SHP77 treated with DMSO at 0.1 percent for 48 hours (cell line): ENCODE measurements at regions not wholly inside any gene's neighbourhood (a gene's known extent, or its start where the extent isn't known, plus 50 kb on each side); places are given as distances from the start of the nearest gene placed in this dataset.

Source experiments
- DNase-seq: peaks from one replicate; lab custom pipeline; 2025; lab: John Stamatoyannopoulos, UW

DNA sequence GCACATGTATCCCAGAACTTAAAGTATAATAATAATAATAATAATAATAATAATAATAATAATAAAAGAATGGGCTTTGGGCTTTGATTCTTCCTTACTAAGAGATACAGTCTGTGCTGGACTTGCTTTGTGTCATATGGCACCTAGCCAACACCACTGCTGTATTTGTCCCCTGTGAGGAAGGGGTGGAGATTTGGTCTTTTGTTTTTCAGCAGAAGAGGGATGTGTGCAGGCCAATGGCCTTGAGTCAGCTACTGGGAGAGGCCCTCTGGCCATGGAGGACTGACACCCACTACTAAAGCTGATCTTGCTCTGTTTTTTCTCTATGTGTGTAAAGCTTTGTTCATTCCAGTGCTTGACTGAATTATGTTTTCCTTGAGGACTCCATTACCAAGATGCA lies 573.0 kb upstream of the PCDH15 start:
- DNase-seq, result no peak

- DNase-seq, result no peak
These were observed 568.8 kb upstream of the PCDH15 start for GRCh38 chr10:55369670-55370420.

- no peak for DNase-seq
These were observed 567.4 kb upstream of the PCDH15 start for GRCh38 chr10:55368467-55368866.

- DNase-seq, result no peak
These were observed 566.5 kb upstream of the PCDH15 start for GRCh38 chr10:55367555-55367954.

DNA sequence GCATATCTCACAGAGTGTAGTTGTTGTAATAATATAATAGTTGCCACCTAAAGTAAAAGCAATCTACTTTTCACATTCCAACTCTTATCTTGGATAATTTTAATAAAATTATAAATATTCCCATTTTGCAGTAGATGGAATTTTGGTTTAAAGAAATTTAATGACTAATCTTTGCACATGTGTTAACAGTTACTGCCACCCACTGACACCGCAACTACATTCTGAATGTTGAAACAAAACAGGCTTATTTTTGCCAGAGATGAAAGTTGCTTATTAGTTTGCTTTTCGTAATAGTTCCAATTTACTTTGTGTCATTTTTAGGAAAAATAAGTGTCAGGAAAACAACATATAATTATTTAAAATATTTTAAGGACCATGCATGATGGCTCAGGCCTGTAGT lies 557.5 kb upstream of the PCDH15 start:
- no peak for DNase-seq

DNA sequence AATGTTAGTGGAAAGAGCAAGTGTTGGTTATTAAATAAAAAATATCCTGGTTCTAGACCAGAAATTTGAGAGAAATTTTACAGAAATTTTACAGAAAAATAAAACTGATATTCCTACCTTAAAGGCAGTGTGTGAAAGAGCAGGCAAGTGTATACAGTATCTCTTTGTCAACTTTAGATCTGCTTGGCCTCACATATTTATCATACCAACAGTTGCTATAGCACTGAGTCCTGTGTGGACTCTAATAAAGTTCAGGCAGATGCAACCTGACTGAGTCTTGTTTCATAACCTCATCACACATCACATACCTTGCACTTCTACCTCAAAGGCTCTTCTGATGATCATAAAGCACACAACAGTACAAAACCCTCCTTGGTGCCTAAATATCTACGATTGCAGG lies 552.4 kb upstream of the PCDH15 start:
- DNase-seq, result no peak

- no peak for DNase-seq
These were observed 550.4 kb upstream of the PCDH15 start for GRCh38 chr10:55351431-55351830.

DNA sequence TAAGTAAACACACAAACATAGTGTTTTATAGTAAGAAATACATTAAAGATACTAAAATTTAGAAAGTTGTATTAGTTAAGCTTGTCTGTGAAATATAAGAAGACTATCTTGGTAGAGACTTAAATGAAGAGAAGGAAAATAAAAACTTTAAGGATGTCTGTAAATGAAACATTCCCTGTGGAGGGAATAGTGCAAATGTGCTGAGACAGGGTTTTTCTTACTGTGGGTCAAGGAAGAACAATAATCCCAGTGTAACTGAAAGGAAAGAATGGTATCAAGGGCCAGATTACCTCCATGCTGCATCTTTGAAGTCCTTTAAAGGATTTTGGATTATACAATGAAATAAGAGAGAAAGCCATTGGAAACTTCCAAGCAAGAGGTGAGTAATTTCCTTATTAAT lies 547.5 kb upstream of the PCDH15 start:
- DNase-seq, result no peak

DNA sequence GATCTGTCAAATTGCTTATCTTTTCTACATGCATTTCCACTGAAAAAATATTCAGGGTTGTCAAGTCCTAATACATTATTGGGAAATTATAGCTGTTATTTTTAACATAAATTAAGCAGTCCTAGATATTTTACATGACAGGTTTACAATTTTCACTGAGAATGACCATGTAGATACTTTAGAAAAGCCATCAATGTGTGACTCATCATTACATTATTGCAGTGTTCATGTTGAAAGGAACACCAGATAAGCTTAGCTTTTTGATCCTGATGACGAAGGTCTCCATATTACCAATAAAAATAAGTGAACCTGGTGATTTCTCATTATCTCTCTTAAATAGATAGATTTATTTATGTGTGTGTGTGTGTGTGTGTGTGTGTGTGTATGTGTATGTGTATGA lies 529.5 kb upstream of the PCDH15 start:
- DNase-seq, result no peak

GRCh38 chr10:55329796-55330195 lies 528.8 kb upstream of the PCDH15 start:
- DNase-seq, result no peak

GRCh38 chr10:55320187-55320700 lies 519.2 kb upstream of the PCDH15 start:
- no peak for DNase-seq

DNA sequence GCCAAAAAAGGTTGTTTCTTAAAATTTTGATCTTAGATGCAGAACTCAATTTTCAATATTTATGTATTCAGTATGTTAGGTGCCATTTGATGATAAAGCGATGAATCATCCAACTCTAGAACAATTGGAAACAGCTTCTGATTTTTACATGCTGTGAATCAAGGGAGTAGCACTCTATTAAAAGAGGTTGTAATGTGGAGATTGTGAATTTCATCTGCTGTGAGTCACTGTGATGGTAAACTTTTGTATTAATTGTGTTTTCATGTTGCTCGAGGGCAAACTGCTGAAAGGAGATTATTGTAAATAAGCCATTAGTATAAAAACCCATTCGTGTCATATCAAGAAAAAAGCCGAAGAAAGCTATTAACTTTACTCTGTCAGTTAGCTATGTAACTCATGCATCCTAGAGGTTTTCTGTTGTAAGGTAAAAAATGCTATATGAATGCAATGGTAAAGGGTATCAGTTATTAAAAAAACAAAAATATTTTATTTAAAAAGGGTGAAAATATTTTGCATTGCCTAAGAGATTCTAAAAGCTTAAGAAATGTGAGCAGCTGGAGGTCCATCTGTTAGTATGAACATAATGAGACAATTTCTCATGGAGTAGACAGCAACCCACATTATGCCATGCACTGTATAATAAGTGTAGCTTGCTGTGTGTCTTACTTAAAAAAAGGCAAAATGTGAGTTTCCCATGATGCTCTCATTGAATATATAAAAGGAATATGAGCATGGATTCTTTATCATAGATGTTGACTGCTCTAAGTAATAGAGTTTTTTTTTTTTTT lies 511.0 kb upstream of the PCDH15 start:
- DNase-seq, result no peak

DNA sequence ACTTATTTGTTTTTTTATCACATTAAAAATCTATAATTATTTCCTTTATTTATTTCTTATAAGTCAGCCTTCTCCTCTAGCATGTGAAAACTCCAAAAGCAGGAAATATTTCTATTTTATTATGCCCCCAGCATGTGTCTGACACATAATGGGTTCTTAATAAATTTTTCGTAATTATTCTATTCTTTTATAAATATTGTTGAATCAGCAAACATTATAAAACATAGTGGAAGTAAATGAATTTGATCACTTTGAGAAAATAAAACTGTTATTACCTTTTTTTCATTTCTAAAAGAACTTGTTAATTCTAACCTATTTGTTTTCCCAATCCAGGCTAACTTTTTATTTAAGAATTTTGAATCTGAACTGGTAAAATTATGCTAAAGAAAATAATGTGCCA lies 509.1 kb upstream of the PCDH15 start:
- DNase-seq, result no peak

DNA sequence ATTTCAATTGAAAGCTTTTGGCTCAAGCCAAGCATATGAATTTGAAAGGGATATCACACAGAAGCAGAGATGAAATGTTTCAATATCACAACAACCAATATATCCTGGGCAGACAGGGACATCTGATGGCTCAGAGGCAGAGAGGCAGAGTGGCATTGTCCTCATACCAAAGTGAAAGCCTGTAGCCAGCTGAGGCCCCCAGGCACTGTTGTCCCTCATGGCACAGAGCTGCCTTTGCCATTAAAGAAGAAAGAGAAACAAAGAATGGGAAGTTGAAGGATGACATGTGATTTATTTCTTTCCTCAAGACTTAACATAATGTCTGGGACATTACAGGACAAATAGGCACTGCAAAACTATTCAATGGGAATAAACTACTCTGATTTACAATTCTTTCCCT lies 504.3 kb upstream of the PCDH15 start:
- no peak for DNase-seq

DNA sequence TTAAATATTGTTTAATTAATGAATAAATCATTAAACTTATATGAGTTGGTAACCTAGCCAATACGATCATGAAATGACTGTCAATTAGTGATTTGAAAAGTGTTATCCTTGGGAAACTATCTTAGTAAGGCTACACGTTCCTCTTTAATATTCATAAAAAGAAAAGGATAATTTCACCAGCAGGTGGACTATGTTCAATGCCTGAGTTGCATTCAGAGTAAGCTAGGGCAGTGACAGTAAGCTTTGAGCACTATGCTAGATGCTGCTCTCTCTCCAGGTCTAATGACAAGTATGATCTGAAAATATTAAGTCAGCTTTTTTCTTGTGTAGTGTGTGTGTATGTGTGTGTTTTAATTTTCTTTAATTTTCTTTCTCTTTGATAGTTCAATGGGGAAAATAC lies 486.3 kb upstream of the PCDH15 start:
- no peak for DNase-seq

- no peak for DNase-seq
These were observed 482.0 kb upstream of the PCDH15 start for GRCh38 chr10:55283031-55283430.

GRCh38 chr10:55280696-55281095 lies 479.7 kb upstream of the PCDH15 start:
- DNase-seq, result no peak

DNA sequence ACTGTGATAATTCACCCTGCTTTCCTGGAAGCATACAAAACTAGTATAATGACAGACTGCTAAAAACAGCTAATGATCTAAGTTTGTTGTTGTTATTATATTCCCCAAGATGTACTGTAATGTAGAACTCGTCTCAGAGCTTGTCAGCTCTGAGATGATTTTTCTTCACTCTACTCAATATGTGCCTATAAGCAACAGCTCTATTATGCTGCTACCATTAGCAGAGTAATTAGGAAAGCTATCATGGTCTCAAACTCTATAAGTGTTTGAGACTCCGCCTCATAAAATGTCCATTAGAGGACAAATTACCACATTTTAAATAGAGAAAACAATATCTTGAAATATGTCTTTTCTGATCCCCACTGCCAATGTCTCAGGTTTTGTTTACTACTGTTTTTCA lies 476.5 kb upstream of the PCDH15 start:
- DNase-seq, result no peak

GRCh38 chr10:55274367-55274766 lies 473.3 kb upstream of the PCDH15 start:
- DNase-seq, result no peak

GRCh38 chr10:55273946-55274345 lies 472.9 kb upstream of the PCDH15 start:
- no peak for DNase-seq

DNA sequence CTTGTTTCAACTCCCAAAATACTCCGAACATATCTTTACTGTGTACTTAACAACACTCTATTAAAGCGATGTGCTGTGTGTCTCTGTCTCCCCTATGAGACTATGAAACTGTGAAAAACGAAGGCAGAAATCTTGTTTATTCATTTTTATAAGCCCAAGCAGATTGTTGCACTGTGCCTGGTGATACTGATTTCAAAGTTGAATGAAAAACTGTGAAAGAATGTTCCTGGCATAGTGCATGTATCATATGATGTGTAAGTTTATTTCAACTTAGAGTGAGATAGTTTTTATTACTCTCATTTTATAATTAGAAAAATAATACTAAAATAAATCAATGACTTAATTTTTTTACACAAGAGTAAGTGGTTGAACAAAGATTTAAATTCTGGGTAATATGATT lies 471.9 kb upstream of the PCDH15 start:
- DNase-seq, result no peak

DNA sequence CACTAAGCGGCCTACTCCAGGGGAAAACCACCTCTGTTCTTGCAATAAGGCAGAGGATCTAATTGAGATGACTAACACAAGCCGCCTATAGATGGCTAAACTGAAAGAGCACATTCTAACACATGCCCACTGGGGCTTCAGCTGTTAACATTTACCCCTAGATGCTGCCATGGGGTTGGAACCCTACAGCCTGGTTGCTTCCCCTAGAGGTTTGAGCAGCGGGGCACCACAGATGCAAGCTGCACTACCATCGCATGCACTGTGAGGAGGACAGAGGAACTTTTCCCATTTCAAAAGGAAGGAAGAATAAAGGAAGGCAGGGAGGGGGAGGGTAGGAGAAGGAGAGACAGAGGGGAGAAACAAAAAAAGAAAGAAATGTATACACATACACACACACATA lies 465.8 kb upstream of the PCDH15 start:
- DNase-seq, result no peak

- no peak for DNase-seq
These were observed 462.3 kb upstream of the PCDH15 start for GRCh38 chr10:55263327-55263726.
